Inflammatory macrophage treated with lipopolysaccharide for 4 hours (primary cell): ENCODE measurements at regions not wholly inside any gene's neighbourhood (a gene's known extent, or its start where the extent isn't known, plus 50 kb on each side); places are given as distances from the start of the nearest gene placed in this dataset.

Experiments
- DNase-seq: peaks from one replicate; pipeline ENCODE4 v3.0.0-alpha.2; 2020

DNA sequence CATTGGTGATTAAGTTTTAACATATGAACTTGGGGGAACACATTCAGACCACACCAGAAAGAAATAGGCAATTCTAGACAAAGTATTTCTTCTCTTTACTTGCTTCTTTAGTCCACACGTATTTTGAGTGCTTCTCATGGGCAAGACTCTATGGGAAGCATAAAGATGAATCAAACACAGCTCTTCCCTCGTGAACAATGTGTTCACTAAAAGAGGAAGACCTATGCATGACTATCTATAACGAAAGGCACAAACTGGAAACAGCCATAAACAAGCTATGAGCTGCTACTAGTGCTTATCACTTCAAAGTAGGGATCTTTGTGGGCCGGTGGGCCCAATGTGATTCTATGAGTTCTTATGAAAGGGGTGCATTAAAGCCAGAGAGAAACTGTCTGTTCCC, 53.0 kb upstream of the PRDX6 start:
- peak; percentile 83 for DNase-seq

- DNase-seq, result no peak
Measured at GRCh38 chr1:173424782-173425407, 52.2 kb upstream of the PRDX6 start.

GRCh38 chr1:173426057-173426456, 51.1 kb upstream of the PRDX6 start:
- peak; percentile 52 for DNase-seq

GRCh38 chr1:173427146-173428054, 49.7 kb upstream of the PRDX6 start:
- no peak for DNase-seq
